HepG2 (cell line): ENCODE measurements at regions not wholly inside any gene's neighbourhood (a gene's known extent, or its start where the extent isn't known, plus 50 kb on each side); places are given as distances from the start of the nearest gene placed in this dataset.
A peak's percentile ranks its signal among the peaks of the same experiment; 100 is the strongest.

Source experiments
- ARID4A ChIP-seq: sonication (generic); formaldehyde crosslinking; IDR thresholded peaks from 2 replicates; pipeline ENCODE4 v1.5.0; 2020; ENCODE audit warnings: mild to moderate bottlenecking, missing genetic modification reagents, borderline replicate concordance
- BCL6 ChIP-seq: IDR thresholded peaks from 2 replicates; pipeline ENCODE4 v1.6.1; 2016; ENCODE audit warnings: missing genetic modification reagents, missing compliant biosample characterization
- CHD4 ChIP-seq: fragments of 200-600 bp; sonication (generic); IDR thresholded peaks from 2 replicates; pipeline ENCODE4 v1.7.0; 2017; ENCODE audit warnings: mild to moderate bottlenecking, low read length, borderline replicate concordance
- CREM ChIP-seq, 2 experiments: sonication (generic) in 1 of 2; formaldehyde crosslinking in 1 of 2; IDR thresholded peaks; 2 replicates each; pipeline versions ENCODE4 v1.4.0 to v1.6.1; 2016 to 2020; ENCODE audit warnings: antibody characterized with exemption in 1 of 2, mild to moderate bottlenecking in 1 of 2, missing genetic modification reagents in 1 of 2
- ELF4 ChIP-seq: sonication (generic); formaldehyde crosslinking; IDR thresholded peaks from 2 replicates; pipeline ENCODE4 v1.5.0; 2020; ENCODE audit warnings: missing genetic modification reagents, mild to moderate bottlenecking, moderate library complexity, borderline replicate concordance
- GLI4 ChIP-seq: sonication (generic); formaldehyde crosslinking; IDR thresholded peaks from 2 replicates; pipeline ENCODE4 v1.5.1; 2020; ENCODE audit warnings: missing genetic modification reagents, mild to moderate bottlenecking, moderate library complexity, borderline replicate concordance
- MAZ ChIP-seq, 2 experiments: sonication (generic) in 1 of 2; formaldehyde crosslinking in 1 of 2; IDR thresholded peaks; 2 replicates each; pipeline versions ENCODE4 v1.5.0 to v1.6.1; 2012 to 2020; ENCODE audit warnings: low read depth in 2 of 2, mild to moderate bottlenecking in 2 of 2, borderline replicate concordance in 1 of 2, improper control_type of control experiment in 1 of 2, low read length in 1 of 2, missing genetic modification reagents in 1 of 2, moderate library complexity in 1 of 2
- NKX3-1 ChIP-seq: sonication (generic); formaldehyde crosslinking; IDR thresholded peaks from 2 replicates; pipeline ENCODE4 v1.5.0; 2020; ENCODE audit warnings: missing genetic modification reagents
- RBM39 ChIP-seq: fragments of 200-400 bp; formaldehyde crosslinking; IDR thresholded peaks from one replicate; pipeline ENCODE4 v1.6.1; 2018; ENCODE audit warnings: antibody characterized with exemption, mild to moderate bottlenecking, low read depth, low read length; ENCODE audit not compliant: poor library complexity, severe bottlenecking
- RFX3 ChIP-seq: IDR thresholded peaks from 2 replicates; pipeline ENCODE4 v1.6.1; 2016; ENCODE audit warnings: missing biosample characterization, missing genetic modification reagents
- SALL1 ChIP-seq: sonication (generic); formaldehyde crosslinking; IDR thresholded peaks from 2 replicates; pipeline ENCODE4 v1.8.0; 2022; ENCODE audit warnings: mild to moderate bottlenecking, missing genetic modification reagents
- SKI ChIP-seq: fragments of 450-650 bp; IDR thresholded peaks from one replicate; pipeline ENCODE4 v1.6.1; 2018; ENCODE audit warnings: mild to moderate bottlenecking; ENCODE audit not compliant: partially characterized antibody
- ZKSCAN1 ChIP-seq: fragments of 150-350 bp; IDR thresholded peaks from 2 replicates; pipeline ENCODE4 v1.6.1; 2014; ENCODE audit warnings: low read length
- ZNF143 ChIP-seq: sonication (generic); formaldehyde crosslinking; IDR thresholded peaks from 2 replicates; pipeline ENCODE4 v1.4.0; 2020; ENCODE audit warnings: missing genetic modification reagents
- ZNF543 ChIP-seq: sonication (generic); formaldehyde crosslinking; IDR thresholded peaks from 2 replicates; pipeline ENCODE4 v1.4.0; 2020; ENCODE audit warnings: mild to moderate bottlenecking, missing genetic modification reagents
- ZNF546 ChIP-seq: sonication (generic); formaldehyde crosslinking; conservative IDR thresholded peaks from 2 replicates; pipeline ENCODE4 v1.8.1; 2023; ENCODE audit warnings: mild to moderate bottlenecking, missing genetic modification reagents
- ZNF577 ChIP-seq: sonication (generic); formaldehyde crosslinking; IDR thresholded peaks from 2 replicates; pipeline ENCODE4 v1.4.0; 2020; ENCODE audit warnings: mild to moderate bottlenecking, low read depth, missing genetic modification reagents, borderline replicate concordance
- ZNF746 ChIP-seq: sonication (generic); formaldehyde crosslinking; IDR thresholded peaks from 2 replicates; pipeline ENCODE4 v1.8.0; 2022; ENCODE audit warnings: mild to moderate bottlenecking, missing genetic modification reagents
- ZNF790 ChIP-seq: sonication (generic); formaldehyde crosslinking; IDR thresholded peaks from 2 replicates; pipeline ENCODE4 v1.8.0; 2022; ENCODE audit warnings: missing genetic modification reagents, mild to moderate bottlenecking, borderline replicate concordance
- TF ChIP-seq, protein P1 (sequence below): sonication (generic); formaldehyde crosslinking; IDR thresholded peaks from 2 replicates; pipeline ENCODE4 v1.4.0; 2020; ENCODE audit warnings: mild to moderate bottlenecking, missing genetic modification reagents
- TF ChIP-seq, protein P2 (sequence below): sonication (generic); formaldehyde crosslinking; IDR thresholded peaks from 2 replicates; pipeline ENCODE4 v1.4.0; 2020; ENCODE audit warnings: mild to moderate bottlenecking, missing genetic modification reagents

- TF ChIP-seq ZNF546 (CRISPR knock-in tag), result no peak
- no peak for TF ChIP-seq ZNF577
- TF ChIP-seq, protein P1, sequence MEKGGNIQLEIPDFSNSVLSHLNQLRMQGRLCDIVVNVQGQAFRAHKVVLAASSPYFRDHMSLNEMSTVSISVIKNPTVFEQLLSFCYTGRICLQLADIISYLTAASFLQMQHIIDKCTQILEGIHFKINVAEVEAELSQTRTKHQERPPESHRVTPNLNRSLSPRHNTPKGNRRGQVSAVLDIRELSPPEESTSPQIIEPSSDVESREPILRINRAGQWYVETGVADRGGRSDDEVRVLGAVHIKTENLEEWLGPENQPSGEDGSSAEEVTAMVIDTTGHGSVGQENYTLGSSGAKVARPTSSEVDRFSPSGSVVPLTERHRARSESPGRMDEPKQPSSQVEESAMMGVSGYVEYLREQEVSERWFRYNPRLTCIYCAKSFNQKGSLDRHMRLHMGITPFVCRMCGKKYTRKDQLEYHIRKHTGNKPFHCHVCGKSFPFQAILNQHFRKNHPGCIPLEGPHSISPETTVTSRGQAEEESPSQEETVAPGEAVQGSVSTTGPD (CRISPR knock-in tag), result no peak
- TF ChIP-seq SKI, result no peak
- TF ChIP-seq RFX3 (CRISPR knock-in tag), result no peak
- no peak for TF ChIP-seq ZNF746 (CRISPR knock-in tag)
- no peak for TF ChIP-seq ZKSCAN1
- TF ChIP-seq, protein P2, sequence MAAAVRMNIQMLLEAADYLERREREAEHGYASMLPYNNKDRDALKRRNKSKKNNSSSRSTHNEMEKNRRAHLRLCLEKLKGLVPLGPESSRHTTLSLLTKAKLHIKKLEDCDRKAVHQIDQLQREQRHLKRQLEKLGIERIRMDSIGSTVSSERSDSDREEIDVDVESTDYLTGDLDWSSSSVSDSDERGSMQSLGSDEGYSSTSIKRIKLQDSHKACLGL, result no peak
- peak; percentile 17; the same call in 1 of the 2 replicates for TF ChIP-seq ARID4A
- no peak for TF ChIP-seq ZNF790 (CRISPR knock-in tag)
- peak; percentile 46; the same call in 1 of the 2 replicates for TF ChIP-seq ZNF143 (CRISPR knock-in tag)
- peak; percentile 76; the same call in 1 of the 2 replicates for TF ChIP-seq CHD4
- no peak for TF ChIP-seq NKX3-1
- TF ChIP-seq CREM (IDR thresholded peaks at IDR 0.05), result peak; percentile 48; the same call in 1 of the 2 replicates
- no peak for TF ChIP-seq CREM (CRISPR knock-in tag; IDR thresholded peaks at IDR 0.05)
- TF ChIP-seq MAZ (IDR thresholded peaks at IDR 0.05; ENCODE audit: borderline replicate concordance, low read depth, low read length), result no peak
- 0 out of 2 replicates have a peak, but pooled peaks have one; percentile 17 for TF ChIP-seq MAZ (CRISPR knock-in tag; IDR thresholded peaks at IDR 0.05; ENCODE audit: low read depth)
- peak; percentile 80 for TF ChIP-seq BCL6 (CRISPR knock-in tag)
- no peak for TF ChIP-seq ZNF543 (CRISPR knock-in tag)
- no peak for TF ChIP-seq GLI4 (CRISPR knock-in tag)
- TF ChIP-seq SALL1 (CRISPR knock-in tag), result peak; percentile 44; the same call in 1 of the 2 replicates
- TF ChIP-seq RBM39, result no peak
- TF ChIP-seq ELF4, result peak; percentile 75; the same call in 1 of the 2 replicates
Measured at GRCh38 chrX:41009850-41010846, 75.1 kb upstream of the USP9X start (continued).
